ENCODE measurements at regions not wholly inside any gene's neighbourhood (a gene's known extent, or its start where the extent isn't known, plus 50 kb on each side); places are given as distances from the start of the nearest gene placed in this dataset.

DNA sequence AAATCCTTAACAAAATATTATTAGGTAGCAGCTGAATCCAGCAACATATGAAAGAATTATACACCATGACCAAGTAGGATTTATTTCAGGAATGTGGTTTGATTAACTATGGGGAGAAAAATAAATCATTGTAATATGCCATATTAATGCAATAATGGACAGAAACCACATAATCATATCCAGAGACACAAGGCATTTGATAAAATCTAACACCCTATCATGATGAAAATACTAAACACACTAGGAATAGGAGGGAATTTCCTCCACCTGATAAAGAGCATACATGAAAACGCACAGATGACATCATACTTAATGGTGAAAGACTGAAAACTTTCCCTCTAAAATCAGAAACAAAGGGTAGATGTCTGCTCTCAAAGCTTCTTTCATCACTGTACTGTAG lies 238.9 kb downstream of the PHLDA1 start (continued):
- TF ChIP-seq, protein P1, sequence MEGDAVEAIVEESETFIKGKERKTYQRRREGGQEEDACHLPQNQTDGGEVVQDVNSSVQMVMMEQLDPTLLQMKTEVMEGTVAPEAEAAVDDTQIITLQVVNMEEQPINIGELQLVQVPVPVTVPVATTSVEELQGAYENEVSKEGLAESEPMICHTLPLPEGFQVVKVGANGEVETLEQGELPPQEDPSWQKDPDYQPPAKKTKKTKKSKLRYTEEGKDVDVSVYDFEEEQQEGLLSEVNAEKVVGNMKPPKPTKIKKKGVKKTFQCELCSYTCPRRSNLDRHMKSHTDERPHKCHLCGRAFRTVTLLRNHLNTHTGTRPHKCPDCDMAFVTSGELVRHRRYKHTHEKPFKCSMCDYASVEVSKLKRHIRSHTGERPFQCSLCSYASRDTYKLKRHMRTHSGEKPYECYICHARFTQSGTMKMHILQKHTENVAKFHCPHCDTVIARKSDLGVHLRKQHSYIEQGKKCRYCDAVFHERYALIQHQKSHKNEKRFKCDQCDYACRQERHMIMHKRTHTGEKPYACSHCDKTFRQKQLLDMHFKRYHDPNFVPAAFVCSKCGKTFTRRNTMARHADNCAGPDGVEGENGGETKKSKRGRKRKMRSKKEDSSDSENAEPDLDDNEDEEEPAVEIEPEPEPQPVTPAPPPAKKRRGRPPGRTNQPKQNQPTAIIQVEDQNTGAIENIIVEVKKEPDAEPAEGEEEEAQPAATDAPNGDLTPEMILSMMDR (conservative IDR thresholded peaks at IDR 0.05; ENCODE audit: low read depth, low read length), result no peak
- no peak for TF ChIP-seq NFE2L2 (IDR thresholded peaks at IDR 0.05; ENCODE audit: low read depth, low read length)

DNA sequence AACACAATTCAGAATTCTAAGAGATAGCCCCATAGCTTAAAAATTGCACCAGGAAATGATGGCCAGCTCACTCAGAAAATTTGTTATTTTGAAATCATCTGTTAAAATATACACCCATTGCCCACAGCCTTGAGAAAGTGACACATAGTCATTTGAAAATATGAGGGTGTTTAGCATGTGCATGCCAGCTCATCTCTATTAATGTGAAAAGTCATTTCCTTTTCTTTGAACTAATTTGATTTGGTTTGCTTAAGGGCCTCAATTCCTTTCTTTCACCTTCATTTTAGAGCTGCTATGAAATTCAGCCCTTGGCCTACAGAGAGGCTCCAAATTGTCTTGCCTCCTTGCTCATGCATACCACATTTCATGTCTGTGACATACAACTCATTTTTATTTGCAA lies 241.4 kb downstream of the PHLDA1 start:
- no peak overlapping the region for H3K56ac ChIP-seq (ENCODE audit: extremely low read depth, insufficient read depth, low read length)
- no peak overlapping the region for H3K23ac ChIP-seq (ENCODE audit: low read depth, low read length)
- H3K4me3 ChIP-seq (ENCODE audit: insufficient read depth, low read depth, low read length), result no peak overlapping the region
- H2AK5ac ChIP-seq (ENCODE audit: low read depth, low read length), result no peak overlapping the region
- TF ChIP-seq BHLHE40 (IDR thresholded peaks at IDR 0.05; ENCODE audit: low read depth, low read length), result peak; percentile 70; the same call in 1 of the 2 replicates
- TF ChIP-seq, protein P1 (conservative IDR thresholded peaks at IDR 0.05; ENCODE audit: low read depth, low read length), result no peak
- TF ChIP-seq SMC3 (IDR thresholded peaks at IDR 0.05; ENCODE audit: low read depth, low read length), result no peak
- peak overlapping the region; percentile 21 for H2BK5ac ChIP-seq (ENCODE audit: low read depth, low read length, poor library complexity, severe bottlenecking)
- peak overlapping the region; percentile 57 for H3K27ac ChIP-seq (ENCODE audit: insufficient read depth, low read length)
- H3K9me1 ChIP-seq (ENCODE audit: insufficient read depth, low read length), result no peaks in the 10 kb centered on the region; the same call in 1 of the 2 replicates
- peaks cover 4% of the 10 kb centered on the region for H3K4me1 ChIP-seq (ENCODE audit: control insufficient read depth, insufficient read depth, low read length)
- ATAC-seq (ENCODE audit: low read depth) (peak; percentile 59), DNase-seq (peak; percentile 38)
- peak overlapping the region; percentile 30; the same call in 1 of the 2 replicates for H3K4ac ChIP-seq (ENCODE audit: low read depth, low read length)
- H3K79me1 ChIP-seq (ENCODE audit: low read depth in 1 of 2, low read length in 2 of 2), result no peaks in the 10 kb centered on the region
- ChIA-PET CTCF (interaction anchor here (0.5 to 1.4 kb wide), 3 partner anchors 10 to 186 kb away, joined by 3 to 4 read pairs (median 3); no protein-coding TSS in a partner anchor), POLR2A (ENCODE audit: unreplicated experiment) (no interaction called here)
- H3K14ac ChIP-seq (replicated peaks; ENCODE audit: low read depth, low read length), result 0 out of 2 replicates have a peak overlapping the region, but pooled peaks have one; percentile 43
- H2BK120ac ChIP-seq (ENCODE audit: low read depth, low read length), result peak overlapping the region; percentile 51; the same call in 1 of the 2 replicates
- no peaks in the 10 kb centered on the region for H3K9me3 ChIP-seq (ENCODE audit: control insufficient read depth, insufficient read depth, low read length)
- no peak overlapping the region for H3K9ac ChIP-seq (ENCODE audit: low read depth, low read length)
- peak overlapping the region; percentile 52; the same call in 1 of the 2 replicates for H2BK20ac ChIP-seq (ENCODE audit: low read depth, low read length)
- H2AK9ac ChIP-seq (replicated peaks; ENCODE audit: low read depth, low read length, poor library complexity), result no peak overlapping the region
- H4K20me1 ChIP-seq (ENCODE audit: insufficient read depth, low read length), result no peaks in the 10 kb centered on the region
- H2AFZ ChIP-seq (replicated peaks; ENCODE audit: low read length, poor library complexity), result no peak overlapping the region
- in situ Hi-C loops (cut with MboI; ENCODE audit: low sequenced_read_pairs) (no loop called here), intact Hi-C loops (cut with micrococcal nuclease) (loop anchor here (5.0 kb wide), 1 partner anchor 33 kb away; no protein-coding TSS in a partner anchor), dilution Hi-C loops (cut with HindIII; ENCODE audit: low sequenced_read_pairs, unreplicated experiment) (no loop called here)
- H3K27me3 ChIP-seq (ENCODE audit: control insufficient read depth, insufficient read depth, low read length), result no peaks in the 10 kb centered on the region
- H3K18ac ChIP-seq (ENCODE audit: low read depth, low read length), result peak overlapping the region; percentile 73; the same call in 1 of the 2 replicates
- no TSS peak for BruUV-seq (replicated peaks)
- peak overlapping the region; percentile 54; the same call in 1 of the 2 replicates for H4K5ac ChIP-seq (ENCODE audit: low read depth, low read length)
- H4K8ac ChIP-seq (ENCODE audit: low read depth in 2 of 2, low read length in 2 of 2), result peak overlapping the region in 1 of 2 experiments; percentile 28; a peak in 1 of 4 replicates
- peak overlapping the region; percentile 39; the same call in 1 of the 2 replicates for H4K91ac ChIP-seq (ENCODE audit: insufficient read depth, low read depth, low read length)
- no peak overlapping the region for H2BK15ac ChIP-seq (ENCODE audit: low read depth, low read length)
- H3K36me3 ChIP-seq (ENCODE audit: control insufficient read depth, insufficient read depth, low read length), result no peaks in the 10 kb centered on the region
- H3K4me2 ChIP-seq (ENCODE audit: low read depth, low read length), result peak overlapping the region; percentile 12; the same call in 1 of the 2 replicates
